Kidney epithelial cell (primary cell): ENCODE measurements at regions not wholly inside any gene's neighbourhood (a gene's known extent, or its start where the extent isn't known, plus 50 kb on each side); places are given as distances from the start of the nearest gene placed in this dataset.

Experiments
- DNase-seq: peaks from one replicate; pipeline ENCODE4 v3.0.0-alpha.2; 2010; ENCODE audit warnings: low read depth
- H3K27me3 ChIP-seq: 2 replicates; pipeline ENCODE4 v1.6.0; 2011; ENCODE audit warnings: low read length; ENCODE audit not compliant: control insufficient read depth, insufficient read depth
- H3K36me3 ChIP-seq: 2 replicates; pipeline ENCODE4 v1.5.1; 2011; ENCODE audit warnings: low read length; ENCODE audit not compliant: control insufficient read depth, insufficient read depth
- H3K4me3 ChIP-seq: 2 replicates; pipeline ENCODE4 v1.5.1; 2011; ENCODE audit warnings: low read depth, mild to moderate bottlenecking, control low read depth, low read length
- CTCF ChIP-seq: IDR thresholded peaks from 2 replicates; pipeline ENCODE4 v1.5.1; 2011; ENCODE audit warnings: mild to moderate bottlenecking, moderate library complexity, low read length, control low read depth, inconsistent platforms; ENCODE audit not compliant: insufficient read depth, poor library complexity, severe bottlenecking

DNA sequence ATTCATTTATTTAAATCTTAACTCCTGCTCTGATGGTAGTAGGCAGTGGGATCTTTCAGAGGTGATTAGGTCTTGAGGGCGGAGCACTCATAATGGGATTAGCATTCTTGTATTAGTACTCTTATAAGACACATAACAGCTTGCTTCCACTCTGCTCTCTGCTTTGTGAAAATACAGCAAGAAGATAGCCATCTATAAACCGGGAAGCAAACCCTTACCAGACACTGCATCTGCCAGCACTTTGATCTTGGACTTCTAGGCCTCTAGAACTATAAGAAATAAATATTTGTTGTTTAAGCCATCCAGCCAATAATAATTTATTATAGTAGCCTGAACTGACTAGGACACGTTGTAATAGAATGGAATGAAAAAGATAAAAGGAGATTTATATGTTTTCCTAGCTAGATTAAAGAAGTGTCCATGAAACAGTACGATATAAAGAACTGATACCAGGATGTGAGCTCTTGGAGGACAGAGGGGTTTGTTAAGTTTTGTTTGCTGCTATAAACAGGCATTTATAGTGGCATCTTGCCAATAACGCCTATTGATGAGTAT lies 869.9 kb downstream of the MRPL39 start:
- DNase-seq = no peak
- Histone ChIP-seq H3K4me3 (no peak overlapping the region), H3K36me3 (no peaks in the 10 kb centered on the region), H3K27me3 (no peaks in the 10 kb centered on the region)
- no peak for TF ChIP-seq CTCF

- Histone ChIP-seq H3K4me3 (no peak overlapping the region), H3K27me3 (no peaks in the 10 kb centered on the region), H3K36me3 (no peaks in the 10 kb centered on the region)
- no peak for DNase-seq
- TF ChIP-seq CTCF = no peak
Observed at GRCh38 chr21:24730661-24731060, 876.6 kb downstream of the MRPL39 start.

GRCh38 chr21:24729568-24729967 lies 877.7 kb downstream of the MRPL39 start:
- no peaks in the 10 kb centered on the region for H3K36me3 ChIP-seq
- H3K27me3 ChIP-seq = no peaks in the 10 kb centered on the region
- DNase-seq = no peak
- TF ChIP-seq CTCF = no peak
- H3K4me3 ChIP-seq = no peak overlapping the region

GRCh38 chr21:24727803-24728440 lies 879.4 kb downstream of the MRPL39 start:
- peak; percentile 1 for DNase-seq
- TF ChIP-seq CTCF = no peak
- Histone ChIP-seq H3K27me3 (no peaks in the 10 kb centered on the region), H3K4me3 (no peak overlapping the region), H3K36me3 (no peaks in the 10 kb centered on the region)

DNA sequence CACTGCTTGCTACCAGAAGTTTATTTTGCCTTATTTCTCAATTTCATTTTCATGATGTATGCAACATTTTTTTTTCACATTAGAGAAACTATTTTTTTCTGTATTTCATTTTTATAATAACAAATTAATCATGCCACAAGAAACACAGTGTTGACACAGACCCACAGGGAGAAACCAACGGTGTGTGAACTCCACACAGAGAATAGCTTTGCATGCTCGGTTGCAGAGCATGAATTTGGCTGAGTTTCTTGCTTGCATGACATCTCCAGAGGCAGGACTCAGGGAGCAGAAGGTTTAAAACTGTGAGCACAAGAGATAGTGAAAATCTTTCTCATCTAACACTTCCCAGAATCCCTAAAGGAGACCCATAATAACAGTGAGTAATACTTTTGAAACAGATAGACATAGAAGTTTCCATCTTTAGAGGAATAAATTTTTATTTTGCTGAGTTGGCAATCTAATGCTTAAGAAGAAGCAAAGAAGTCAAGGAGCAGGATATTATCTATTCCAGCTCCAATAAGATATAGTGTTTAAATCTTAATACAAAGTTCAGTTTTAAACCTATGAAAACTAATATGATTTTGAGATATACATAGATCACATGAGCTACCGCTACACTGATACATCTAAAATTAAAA lies 890.9 kb downstream of the MRPL39 start:
- peak; percentile 23 for DNase-seq
- no peak for TF ChIP-seq CTCF
- no peaks in the 10 kb centered on the region for H3K36me3 ChIP-seq
- H3K27me3 ChIP-seq = no peaks in the 10 kb centered on the region
- no peak overlapping the region for H3K4me3 ChIP-seq
